A549 (cell line): ENCODE measurements at regions not wholly inside any gene's neighbourhood (a gene's known extent, or its start where the extent isn't known, plus 50 kb on each side); places are given as distances from the start of the nearest gene placed in this dataset.

Experiments
- ATAC-seq, 2 experiments: fragments of 200-7000 bp in 1 of 2; fragments of >200 bp in 1 of 2; cut with Nextera tagmentation in 1 of 2; cut with Tn5 transposase in 1 of 2; 3 replicates each; pipeline versions ENCODE4 v1.8.0 to v1.9.1; 2018 to 2020; ENCODE audit warnings: mild to moderate bottlenecking in 1 of 2, moderate library complexity in 1 of 2
- CTCF ChIA-PET: fragments of 300-600 bp; sonication (Branson Sonifier 250); formaldehyde crosslinking; extraction: SDS; loops from one replicate; lab custom pipeline; 2021; ENCODE audit warnings: antibody characterized with exemption, inconsistent platforms; lab: Yijun Ruan, JAX
- POLR2A ChIA-PET: fragments of 350-600 bp; formaldehyde crosslinking; extraction: SDS; loops from one replicate; lab custom pipeline; 2021; ENCODE audit warnings: antibody characterized with exemption, inconsistent platforms; lab: Yijun Ruan, JAX
- DNase-seq, 2 experiments: peaks; one replicate each; pipeline versions ENCODE4 v3.0.0 to v3.0.0-alpha.2; 2011 to 2016; ENCODE audit warnings: low read depth in 1 of 2, low spot score in 1 of 2
- FAIRE-seq: peaks from 2 replicates; lab custom pipeline; 2011; peaks lifted over from hg19 to GRCh38; lab: Jason Lieb, UNC
- H3K27ac ChIP-seq, 2 experiments: fragments of >200 bp; sonication (Bioruptor Twin); formaldehyde crosslinking; 3 replicates each; pipeline ENCODE4 v1.5.1; 2016 to 2017
- H3K4me1 ChIP-seq: fragments of >200 bp; sonication (Bioruptor Twin); formaldehyde crosslinking; 3 replicates; pipeline ENCODE4 v1.6.1; 2016
- H3K4me2 ChIP-seq: fragments of >200 bp; sonication (Bioruptor Twin); formaldehyde crosslinking; 3 replicates; pipeline ENCODE4 v1.6.1; 2016
- H3K4me3 ChIP-seq: fragments of >200 bp; sonication (Bioruptor Twin); formaldehyde crosslinking; 3 replicates; pipeline ENCODE4 v1.5.1; 2016
- H3K9me3 ChIP-seq: fragments of >200 bp; sonication (Bioruptor Twin); formaldehyde crosslinking; 3 replicates; pipeline ENCODE4 v1.6.1; 2016
- BCL3 ChIP-seq: fragments of >200 bp; sonication (Bioruptor Twin); formaldehyde crosslinking; IDR thresholded peaks from 3 replicates; pipeline ENCODE4 v1.6.1; 2016
- BHLHE40 ChIP-seq: IDR thresholded peaks from 2 replicates; pipeline ENCODE4 v1.6.1; 2012; ENCODE audit warnings: low read depth, low read length, inconsistent platforms
- CBX2 ChIP-seq: fragments of 200-600 bp; sonication (generic); IDR thresholded peaks from 2 replicates; pipeline ENCODE4 v1.6.1; 2016; ENCODE audit warnings: low read depth, mild to moderate bottlenecking, borderline replicate concordance
- CBX8 ChIP-seq: fragments of 200-600 bp; sonication (generic); IDR thresholded peaks from 2 replicates; pipeline ENCODE4 v1.6.1; 2016
- CHD4 ChIP-seq: fragments of 200-600 bp; sonication (generic); IDR thresholded peaks from 2 replicates; pipeline ENCODE4 v1.6.1; 2016; ENCODE audit warnings: antibody characterized with exemption, mild to moderate bottlenecking, borderline replicate concordance
- CTCF ChIP-seq: fragments of >200 bp; sonication (Bioruptor Twin); formaldehyde crosslinking; IDR thresholded peaks from 3 replicates; pipeline ENCODE4 v1.5.1; 2016
- E2F6 ChIP-seq: IDR thresholded peaks from 2 replicates; pipeline ENCODE4 v1.6.1; 2012; ENCODE audit warnings: low read depth, borderline replicate concordance
- EHMT2 ChIP-seq: fragments of 200-600 bp; sonication (generic); IDR thresholded peaks from 2 replicates; pipeline ENCODE4 v1.6.1; 2016; ENCODE audit warnings: antibody characterized with exemption, low read depth, mild to moderate bottlenecking, moderate library complexity
- ELK1 ChIP-seq: fragments of 150-350 bp; IDR thresholded peaks from 2 replicates; pipeline ENCODE4 v1.6.1; 2014; ENCODE audit warnings: low read depth, mild to moderate bottlenecking, low read length
- FOXS1 ChIP-seq: fragments of 250-450 bp; sonication (Bioruptor Pico); IDR thresholded peaks from 2 replicates; pipeline ENCODE4 v1.5.0; 2020; ENCODE audit warnings: mild to moderate bottlenecking, moderate library complexity
- HDAC2 ChIP-seq: fragments of 200-600 bp; sonication (generic); IDR thresholded peaks from 2 replicates; pipeline ENCODE4 v1.6.1; 2016
- HES2 ChIP-seq: fragments of >200 bp; sonication (Bioruptor Twin); formaldehyde crosslinking; IDR thresholded peaks from 2 replicates; pipeline ENCODE4 v1.6.1; 2016
- KDM1A ChIP-seq: fragments of 200-600 bp; sonication (generic); IDR thresholded peaks from 2 replicates; pipeline ENCODE4 v1.6.1; 2016; ENCODE audit warnings: low read depth, mild to moderate bottlenecking
- MAX ChIP-seq: IDR thresholded peaks from 2 replicates; pipeline ENCODE4 v1.6.1; 2012
- MAZ ChIP-seq: fragments of 150-350 bp; IDR thresholded peaks from 2 replicates; pipeline ENCODE4 v1.6.1; 2014; ENCODE audit warnings: antibody characterized with exemption, low read depth, low read length, borderline replicate concordance
- NFE2L2 ChIP-seq: fragments of 150-350 bp; conservative IDR thresholded peaks from 2 replicates; pipeline ENCODE4 v1.6.1; 2014; ENCODE audit warnings: low read length
- NR3C1 ChIP-seq: fragments of >200 bp; sonication (Bioruptor Twin); formaldehyde crosslinking; IDR thresholded peaks from 3 replicates; pipeline ENCODE4 v1.6.1; 2017
- PHF8 ChIP-seq: fragments of 200-600 bp; sonication (generic); IDR thresholded peaks from 2 replicates; pipeline ENCODE4 v1.6.1; 2016; ENCODE audit warnings: low read depth, mild to moderate bottlenecking, antibody characterized with exemption, moderate library complexity, borderline replicate concordance
- POLR2AphosphoS2 ChIP-seq: conservative IDR thresholded peaks from 2 replicates; pipeline ENCODE4 v1.6.1; 2012; ENCODE audit warnings: low read length, improper control_type of control experiment, inconsistent platforms
- RAD21 ChIP-seq, 2 experiments: fragments of >200 bp in 1 of 2; sonication (Bioruptor Twin) in 1 of 2; formaldehyde crosslinking in 1 of 2; IDR thresholded peaks in 1 of 2; conservative IDR thresholded peaks in 1 of 2; 2 replicates in 1 of 2; 3 replicates in 1 of 2; pipeline ENCODE4 v1.6.1; 2012 to 2018; ENCODE audit warnings: inconsistent platforms in 1 of 2
- RARB ChIP-seq: fragments of 250-450 bp; sonication (Bioruptor Pico); IDR thresholded peaks from 2 replicates; pipeline ENCODE4 v1.8.0; 2021; ENCODE audit warnings: mild to moderate bottlenecking, moderate library complexity
- RFX5 ChIP-seq: fragments of 450-650 bp; IDR thresholded peaks from 2 replicates; pipeline ENCODE4 v1.7.1; 2014; ENCODE audit warnings: antibody characterized with exemption, mild to moderate bottlenecking, moderate library complexity
- SREBF2 ChIP-seq: fragments of 450-650 bp; IDR thresholded peaks from 2 replicates; pipeline ENCODE4 v1.6.1; 2014; ENCODE audit warnings: mild to moderate bottlenecking, moderate library complexity
- USF2 ChIP-seq: fragments of 450-650 bp; IDR thresholded peaks from 2 replicates; pipeline ENCODE4 v1.6.1; 2014; ENCODE audit warnings: antibody characterized with exemption
- ZC3H11A ChIP-seq: fragments of 450-650 bp; IDR thresholded peaks from 2 replicates; pipeline ENCODE4 v1.6.1; 2014; ENCODE audit warnings: antibody characterized with exemption, mild to moderate bottlenecking
- WGBS: methylation state at CpG from one replicate; pipeline ENCODE4 v1.1.6; 2017; ENCODE audit errors: missing lambda C conversion rate; 5-methylcytosine and 5-hydroxymethylcytosine counted together

GRCh38 chr20:52852714-52853113, 119.4 kb upstream of the TSHZ2 start:
- H3K9me3 ChIP-seq = no peaks in the 10 kb centered on the region; the same call in 2 of the 3 replicates
- TF ChIP-seq USF2 (no peak), MAX (no peak), RARB (CRISPR knock-in tag) (no peak), POLR2AphosphoS2 (no peak), ZC3H11A (no peak), RFX5 (no peak), BHLHE40 (no peak)
- H3K4me3 ChIP-seq = no peak overlapping the region
- H3K27ac ChIP-seq = no peak overlapping the region
- ATAC-seq (no peak), FAIRE-seq (no peak), DNase-seq (no peak)
- WGBS = 2% methylated on average over 3 of the region's 3 CpGs
- H3K4me2 ChIP-seq = no peak overlapping the region
- CTCF ChIA-PET = no interaction called here
- POLR2A ChIA-PET = no interaction called here
- H3K4me1 ChIP-seq = no peaks in the 10 kb centered on the region

- ATAC-seq (no peak), DNase-seq (no peak), FAIRE-seq (no peak)
- H3K4me3 ChIP-seq = no peak overlapping the region
- no peak overlapping the region for H3K4me2 ChIP-seq
- no peak overlapping the region for H3K27ac ChIP-seq
- no peak for TF ChIP-seq PHF8
- TF ChIP-seq SREBF2 = no peak
- TF ChIP-seq, all 56 proteins: peak for 0
- CTCF ChIA-PET = no interaction called here
- no peaks in the 10 kb centered on the region for H3K4me1 ChIP-seq
- WGBS = 16% methylated on average over 2 of the region's 2 CpGs
- POLR2A ChIA-PET = no interaction called here
- H3K9me3 ChIP-seq = no peaks in the 10 kb centered on the region
These were observed 124.3 kb upstream of the TSHZ2 start for GRCh38 chr20:52847731-52848359.

GRCh38 chr20:52847029-52847660, 125.0 kb upstream of the TSHZ2 start:
- 2% methylated on average over 4 of the region's 4 CpGs for WGBS
- no peak overlapping the region for H3K27ac ChIP-seq
- TF ChIP-seq BCL3 (no peak), ELK1 (no peak), CBX2 (no peak), NR3C1 (no peak), E2F6 (no peak), FOXS1 (CRISPR knock-in tag) (no peak), HES2 (no peak), NFE2L2 (no peak), MAX (no peak), HDAC2 (no peak), CBX8 (no peak), PHF8 (no peak), EHMT2 (no peak), RAD21 (conservative IDR thresholded peaks at IDR 0.05 in 1 of 2, IDR thresholded peaks at IDR 0.05 in 1 of 2) (no peak), KDM1A (no peak), ZC3H11A (no peak), MAZ (no peak), CHD4 (no peak), USF2 (no peak), CTCF (no peak)
- TF ChIP-seq, all 56 proteins: peak for 0
- CTCF ChIA-PET = no interaction called here
- no peak overlapping the region for H3K4me3 ChIP-seq
- ATAC-seq (no peak), FAIRE-seq (no peak), DNase-seq (no peak)
- H3K4me2 ChIP-seq = no peak overlapping the region
- no peaks in the 10 kb centered on the region for H3K4me1 ChIP-seq
- H3K9me3 ChIP-seq = no peaks in the 10 kb centered on the region
- POLR2A ChIA-PET = no interaction called here
